Inferior parietal cortex (tissue), 1 donor: ENCODE measurements at regions not wholly inside any gene's neighbourhood (a gene's known extent, or its start where the extent isn't known, plus 50 kb on each side); places are given as distances from the start of the nearest gene placed in this dataset.

ENCODE experiments used
- DNase-seq: peaks from one replicate; pipeline ENCODE4 v3.0.0-alpha.2; 2016; ENCODE audit errors: extremely low spot score

DNA sequence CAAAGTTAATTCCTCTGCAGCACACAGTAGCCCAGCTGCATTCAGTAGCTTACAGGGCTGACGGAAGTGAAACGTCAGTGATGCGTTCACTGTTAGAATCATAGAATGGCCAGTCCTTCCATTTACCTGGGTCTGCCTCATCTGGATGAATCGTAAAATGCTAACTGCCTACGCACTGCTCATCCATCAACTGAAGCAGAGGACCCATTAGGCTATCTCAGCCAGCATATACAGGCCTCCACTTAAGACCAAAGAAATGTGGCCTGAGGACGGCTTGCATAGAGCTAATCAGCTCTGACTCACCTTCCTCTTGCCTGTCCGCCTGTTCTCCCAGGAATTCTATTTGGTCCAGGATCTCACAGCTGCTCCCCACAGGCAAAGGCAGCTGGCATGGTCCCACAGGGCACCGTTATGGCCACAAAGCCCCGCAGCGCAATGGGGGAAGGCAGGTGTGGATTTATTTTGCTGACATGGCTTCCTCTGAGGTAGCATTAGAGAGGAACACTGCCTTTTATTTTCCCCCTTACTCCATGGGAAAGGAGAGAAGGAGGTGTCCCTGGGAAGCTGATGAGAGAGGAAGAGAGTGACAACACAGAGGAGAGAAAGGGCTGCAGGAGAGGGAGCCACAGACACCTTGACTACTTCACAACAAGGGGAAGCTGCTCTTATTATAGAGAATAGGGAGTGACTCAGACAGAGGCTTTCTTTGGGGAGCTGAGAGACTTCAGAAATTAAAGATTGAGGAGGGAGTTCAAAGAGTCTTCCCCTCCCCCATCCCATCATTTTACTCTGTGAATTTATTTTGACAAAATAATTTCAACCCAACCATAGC, 177.6 kb downstream of the HHIPL2 start:
- no peak for DNase-seq

- no peak for DNase-seq
Observed at GRCh38 chr1:222369148-222369547, 178.8 kb downstream of the HHIPL2 start.

DNA sequence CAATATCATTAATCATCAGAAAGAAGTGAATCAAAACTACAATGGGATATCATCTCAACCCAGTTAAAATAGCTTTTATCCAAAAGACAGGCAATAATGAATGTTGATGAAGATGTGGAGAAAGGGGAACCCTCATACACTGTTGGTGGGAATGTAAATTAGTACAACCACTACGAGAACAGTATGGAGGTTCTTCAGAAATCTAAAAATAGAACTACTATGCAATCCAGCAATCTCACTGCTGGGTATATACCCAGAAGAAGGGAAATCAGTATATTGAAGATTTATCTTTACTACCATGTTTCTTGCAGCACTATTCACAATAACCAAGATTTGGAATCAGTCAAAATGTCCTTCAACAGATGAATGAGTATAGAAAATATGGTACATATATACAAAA, 189.8 kb downstream of the HHIPL2 start:
- no peak for DNase-seq

DNA sequence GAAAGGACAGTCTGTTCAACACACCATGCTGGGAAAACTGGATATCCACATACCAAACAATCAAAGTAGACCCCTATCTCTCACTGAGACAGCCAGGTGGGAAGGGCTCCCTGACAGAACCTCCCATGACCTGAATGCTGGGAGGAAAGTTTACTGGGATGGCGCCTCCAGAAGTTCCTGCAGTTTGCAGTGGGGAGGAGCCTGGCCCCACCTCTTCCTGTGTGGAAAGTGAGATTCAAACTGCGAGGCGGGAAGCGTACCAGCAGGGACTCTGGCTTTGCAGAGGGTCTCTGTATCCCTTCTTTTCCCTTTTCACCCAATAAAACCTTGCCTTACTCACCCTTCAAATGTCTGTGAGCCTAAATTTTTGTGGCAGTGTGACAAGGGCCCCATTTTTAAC, 190.7 kb downstream of the HHIPL2 start:
- DNase-seq: no peak

GRCh38 chr1:222347627-222348026, 200.3 kb downstream of the HHIPL2 start:
- no peak for DNase-seq

- DNase-seq: no peak
Observed at GRCh38 chr1:222346955-222347354, 200.9 kb downstream of the HHIPL2 start.

DNA sequence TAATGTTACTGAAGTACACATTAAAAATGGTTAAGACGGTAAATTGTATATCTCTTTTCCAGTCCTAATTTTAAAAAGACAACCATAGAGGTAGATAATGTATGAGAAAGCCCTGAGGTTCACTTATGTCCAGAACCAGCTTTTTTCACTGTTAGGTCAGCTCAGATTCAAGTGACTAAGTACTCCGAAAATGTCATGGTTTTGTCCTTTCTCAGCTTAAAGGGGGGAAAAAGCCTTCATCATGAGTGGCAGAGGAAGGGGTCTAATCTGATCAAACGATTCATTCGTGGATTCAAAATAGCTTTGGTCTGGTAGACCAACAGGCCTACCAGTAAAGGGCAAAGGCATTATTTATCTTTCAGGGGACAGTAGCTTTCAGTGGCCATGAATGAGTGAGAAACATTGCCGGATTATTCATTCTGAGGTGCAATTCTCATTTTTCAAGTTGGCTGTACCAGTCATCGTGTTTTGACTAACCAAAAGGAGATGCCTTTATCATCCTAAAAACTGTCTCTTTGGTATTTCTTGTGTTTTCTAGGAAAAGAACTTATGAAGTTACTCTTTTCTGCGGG, 208.4 kb downstream of the HHIPL2 start:
- DNase-seq: no peak

DNA sequence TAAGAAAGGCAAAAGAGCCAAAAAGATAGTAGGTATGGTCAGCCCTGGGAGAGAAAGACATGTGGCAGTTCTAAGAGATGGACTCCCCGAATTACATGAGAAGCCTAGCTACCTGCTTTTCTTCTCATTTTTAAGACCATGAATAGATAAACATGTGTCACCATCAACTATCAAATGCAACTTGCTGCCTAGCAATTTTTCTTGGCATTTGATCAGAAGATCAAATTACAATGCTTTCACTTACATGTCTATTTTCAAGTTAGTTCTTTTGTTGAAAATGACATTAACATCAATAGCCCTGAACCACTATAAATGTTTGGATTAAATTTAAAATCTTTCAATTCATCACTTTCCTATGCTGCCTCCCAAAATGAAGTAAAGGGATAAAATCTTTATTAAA, 212.3 kb downstream of the HHIPL2 start:
- no peak for DNase-seq

DNA sequence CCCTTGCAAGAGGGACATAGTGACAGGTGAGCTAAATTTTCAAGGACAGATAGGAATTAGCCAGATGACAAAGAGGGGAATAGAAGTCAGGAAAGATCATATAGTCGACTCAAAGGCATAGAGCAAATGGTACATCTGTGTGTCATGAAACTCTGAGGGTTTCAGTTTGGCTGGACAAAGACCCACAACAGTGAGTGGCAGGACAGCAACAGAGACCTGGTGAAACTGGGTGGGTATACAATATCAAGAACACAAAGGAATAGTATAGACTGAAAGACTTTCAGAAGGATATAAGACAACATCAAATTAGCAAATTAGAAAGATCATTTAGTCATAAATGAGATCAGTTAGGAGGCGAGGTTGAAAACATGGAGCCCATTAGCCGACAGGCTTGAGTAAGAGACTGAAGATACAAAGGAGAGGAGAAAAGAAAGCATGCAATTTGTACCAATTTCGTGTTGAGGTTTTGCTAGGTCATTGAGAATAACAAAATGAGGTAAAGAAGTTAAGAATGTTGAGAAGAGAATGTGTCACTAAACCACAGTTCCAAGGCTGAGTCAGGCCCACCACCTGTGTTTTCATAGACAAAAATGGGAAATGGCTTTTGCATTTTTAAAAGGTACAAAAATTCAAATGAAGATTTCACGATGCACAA, 213.8 kb downstream of the HHIPL2 start:
- no peak for DNase-seq

GRCh38 chr1:222331765-222332164, 216.1 kb downstream of the HHIPL2 start:
- DNase-seq: no peak

DNA sequence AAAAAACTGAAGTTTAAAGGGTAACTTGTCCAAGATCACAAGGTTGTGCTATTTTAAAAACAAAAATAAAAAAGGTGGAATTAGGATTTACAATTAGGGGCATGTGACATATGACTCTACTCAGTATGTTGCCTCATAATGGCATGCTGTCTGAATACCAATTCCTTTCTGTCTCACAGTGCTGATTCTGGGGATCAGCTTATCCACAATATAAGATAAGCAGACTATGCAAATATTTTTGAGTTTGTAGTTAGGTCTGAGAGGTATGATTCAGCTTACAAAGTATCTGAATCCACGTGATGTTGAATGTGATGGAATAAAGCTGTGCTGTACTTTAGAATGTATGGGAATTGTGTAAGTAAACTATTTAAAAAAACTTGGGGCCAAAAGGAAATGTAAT, 216.6 kb downstream of the HHIPL2 start:
- no peak for DNase-seq

DNA sequence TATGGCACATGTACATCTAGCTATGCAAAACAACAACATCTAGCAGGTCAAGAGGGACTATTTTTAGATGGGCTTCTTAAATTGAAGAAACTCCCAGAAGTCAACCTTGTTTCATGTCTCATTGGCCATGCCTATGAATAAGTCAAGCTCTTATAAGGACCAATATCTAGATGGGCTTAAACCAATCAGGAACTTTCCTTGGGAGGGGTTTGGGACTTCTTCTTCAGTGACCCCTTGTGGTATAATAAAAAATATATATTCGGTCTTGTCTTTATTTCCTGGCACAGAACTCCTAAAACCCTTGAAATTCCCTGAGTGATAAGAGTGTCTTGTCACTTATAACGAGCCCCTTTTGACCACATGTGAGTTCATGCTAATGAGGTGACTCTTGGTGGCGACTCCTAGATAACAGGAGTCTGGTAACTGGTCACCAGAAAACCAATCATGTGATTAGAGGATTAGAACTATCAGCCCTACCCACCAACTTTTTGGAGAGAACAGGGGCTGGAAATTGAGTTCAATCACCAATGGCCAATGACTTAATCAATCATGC, 218.3 kb downstream of the HHIPL2 start:
- no peak for DNase-seq

DNA sequence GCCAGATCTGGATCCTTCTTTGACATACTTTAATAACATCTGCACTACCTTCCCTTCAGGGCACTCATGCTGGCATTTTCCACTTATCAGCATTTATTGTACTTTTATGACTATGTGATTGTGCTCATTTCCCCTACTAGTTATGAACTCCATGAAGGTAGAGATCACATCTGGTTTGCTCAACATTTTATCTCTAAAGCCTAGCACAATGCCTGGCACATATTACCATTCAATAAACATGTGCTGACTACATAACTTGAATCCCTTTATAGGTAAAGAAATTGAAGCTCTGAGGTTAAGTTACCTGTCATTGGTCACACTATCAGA, 221.2 kb downstream of the HHIPL2 start:
- no peak for DNase-seq

DNA sequence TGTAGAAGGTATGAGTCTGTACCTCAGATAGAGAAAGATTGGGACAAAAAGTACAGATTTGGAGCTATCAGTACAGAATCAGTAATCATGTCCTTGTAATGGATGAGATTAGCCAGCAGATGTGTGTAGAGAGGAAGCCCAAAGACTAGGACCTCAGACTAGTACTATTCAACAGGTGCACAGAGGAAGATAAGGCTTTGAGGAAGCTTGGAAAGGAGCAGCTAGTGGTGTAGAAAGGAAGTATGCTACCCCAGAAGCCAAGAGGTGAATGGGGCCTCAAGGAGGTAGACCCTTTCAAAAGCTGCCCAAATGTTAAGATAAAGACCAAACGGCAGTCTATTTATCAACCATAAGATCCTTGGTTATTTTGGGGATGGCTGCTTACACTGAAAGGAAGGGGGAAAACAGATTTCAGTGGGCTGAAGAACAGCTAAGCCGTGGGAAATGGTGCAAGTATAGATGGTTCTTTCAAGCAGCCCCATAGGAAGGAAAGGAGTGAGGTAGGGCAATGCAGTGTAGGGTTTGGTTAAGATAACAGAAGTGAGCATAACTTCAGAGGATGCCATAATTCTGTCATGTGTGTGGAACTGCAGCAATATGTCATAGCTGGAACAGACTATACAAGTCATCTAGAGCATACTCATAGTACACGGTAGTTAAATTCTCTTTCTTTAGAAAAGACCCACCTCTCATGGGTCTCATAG, 221.7 kb downstream of the HHIPL2 start:
- no peak for DNase-seq

DNA sequence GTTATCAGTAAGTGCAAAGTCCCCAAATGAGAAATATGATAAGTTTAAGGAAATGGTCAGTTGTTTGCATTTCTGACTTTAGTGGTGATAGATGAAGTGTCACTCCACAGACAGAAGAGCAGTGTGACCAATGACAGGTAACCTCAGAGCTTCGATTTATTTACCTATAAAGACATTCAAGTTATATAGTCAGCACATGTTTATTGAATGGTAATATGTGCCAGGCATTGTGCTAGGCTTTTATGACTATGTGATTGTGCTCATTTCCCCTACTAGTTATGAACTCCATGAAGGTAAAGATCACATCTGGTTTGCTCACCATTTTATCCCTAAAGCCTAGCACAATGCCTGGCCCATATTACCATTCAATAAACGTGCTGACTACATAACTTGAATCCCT, 222.4 kb downstream of the HHIPL2 start:
- no peak for DNase-seq

DNA sequence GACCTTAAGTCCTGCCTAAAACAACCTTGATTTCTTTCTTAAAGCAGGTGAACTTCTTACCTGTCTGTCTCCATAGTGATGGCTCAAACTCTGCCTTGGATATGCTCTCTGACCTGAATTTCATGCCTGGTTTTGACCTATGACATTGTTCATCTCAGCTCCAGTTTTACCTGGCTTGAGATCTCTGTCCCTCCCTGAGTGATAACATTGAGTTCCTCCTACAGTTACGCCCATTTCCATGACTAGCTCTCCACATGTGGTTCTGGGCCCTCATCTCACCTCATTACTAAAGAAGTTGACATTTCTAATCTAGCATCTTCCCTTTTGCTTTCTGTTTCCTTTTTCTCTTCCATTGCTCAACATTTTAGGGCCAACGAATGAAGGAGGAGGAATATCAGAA, 233.1 kb downstream of the HHIPL2 start:
- no peak for DNase-seq

- peak; percentile 38 for DNase-seq
Observed at GRCh38 chr1:222310836-222311235, 237.1 kb downstream of the HHIPL2 start.

- DNase-seq: no peak
Observed at GRCh38 chr1:222307621-222308020, 240.3 kb downstream of the HHIPL2 start.

DNA sequence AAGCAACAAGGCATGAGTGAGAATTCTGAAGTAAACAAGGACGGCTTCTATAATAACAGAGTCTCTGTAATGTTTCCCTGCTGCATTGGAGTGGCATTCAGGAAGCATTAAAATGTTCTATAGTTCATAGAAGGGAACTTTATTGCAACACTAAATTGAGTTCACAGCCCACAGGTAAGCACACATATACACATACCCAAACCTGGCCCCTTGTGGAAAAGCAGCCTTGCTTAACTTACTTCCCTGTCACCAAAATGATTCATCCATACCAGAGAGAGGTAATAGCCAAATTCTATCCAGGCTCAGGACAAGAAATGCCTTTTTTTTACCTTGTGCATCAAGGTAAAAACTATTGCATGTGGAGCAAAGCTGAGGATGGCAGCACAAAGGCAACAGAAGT, 241.4 kb downstream of the HHIPL2 start:
- no peak for DNase-seq

- DNase-seq: no peak
Observed at GRCh38 chr1:222306011-222306410, 241.9 kb downstream of the HHIPL2 start.

DNA sequence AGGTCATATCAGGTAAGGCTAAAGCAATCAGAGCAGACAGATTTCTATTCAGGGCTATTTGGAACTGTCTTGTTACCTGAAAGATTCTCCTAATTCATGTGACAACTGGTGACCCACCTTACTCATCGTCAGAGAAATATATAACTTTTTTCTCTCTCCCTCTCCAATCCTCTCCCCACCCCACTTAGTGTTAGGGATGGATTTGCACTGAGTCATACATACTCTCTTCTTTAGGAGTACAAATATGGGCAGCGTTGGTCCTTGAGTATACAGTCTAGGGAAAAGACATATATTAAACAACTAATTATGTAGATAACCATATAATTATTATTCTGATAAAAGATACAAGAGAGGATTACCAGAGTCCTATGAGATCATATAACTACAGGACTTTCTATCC, 246.3 kb downstream of the HHIPL2 start:
- no peak for DNase-seq

DNA sequence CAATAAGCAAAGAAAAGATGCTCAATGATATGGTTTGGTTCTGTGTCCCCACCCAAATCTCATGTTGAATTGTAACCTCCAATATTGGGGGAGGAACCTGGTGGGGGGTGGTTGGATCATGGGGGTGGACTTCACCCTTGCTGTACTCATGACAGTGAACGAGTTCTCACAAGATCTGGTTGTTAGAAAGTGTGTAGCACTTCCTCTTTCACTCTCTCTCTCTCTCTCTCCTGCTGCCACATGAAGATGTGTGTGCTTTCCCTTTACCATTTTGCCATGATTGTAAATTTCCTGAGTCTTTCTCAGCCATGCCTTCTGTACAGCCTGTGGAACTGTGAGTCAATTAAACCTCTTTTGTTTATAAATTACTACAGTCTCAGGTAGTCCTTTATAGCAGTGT, 248.4 kb downstream of the HHIPL2 start:
- DNase-seq: no peak
